NCI-H510A treated with DMSO at 0.1 percent for 48 hours (cell line): ENCODE measurements at regions not wholly inside any gene's neighbourhood (a gene's known extent, or its start where the extent isn't known, plus 50 kb on each side); places are given as distances from the start of the nearest gene placed in this dataset.

Source experiments
- DNase-seq: peaks from one replicate; lab custom pipeline; 2025; lab: John Stamatoyannopoulos, UW

DNA sequence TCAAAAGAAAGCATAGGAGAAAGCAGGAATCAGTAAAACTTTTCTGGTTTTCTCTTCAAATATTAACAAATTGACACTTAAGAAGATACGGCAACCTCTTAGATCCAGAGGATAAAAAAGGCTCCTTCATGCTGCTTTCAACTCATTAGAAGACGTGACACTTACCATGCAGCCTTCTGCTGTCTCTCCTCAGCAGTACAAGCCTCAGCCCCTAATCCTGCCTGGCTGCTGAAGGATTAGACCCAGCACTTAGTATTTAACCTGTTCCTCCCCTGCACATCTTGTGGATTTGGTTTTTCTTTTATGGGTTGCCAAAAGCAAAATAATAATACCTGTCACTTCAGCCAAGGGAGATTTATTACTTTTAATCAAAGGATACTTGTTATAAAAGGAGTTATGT is 108.4 kb downstream of the LYZL1 start:
- DNase-seq: no peak

DNA sequence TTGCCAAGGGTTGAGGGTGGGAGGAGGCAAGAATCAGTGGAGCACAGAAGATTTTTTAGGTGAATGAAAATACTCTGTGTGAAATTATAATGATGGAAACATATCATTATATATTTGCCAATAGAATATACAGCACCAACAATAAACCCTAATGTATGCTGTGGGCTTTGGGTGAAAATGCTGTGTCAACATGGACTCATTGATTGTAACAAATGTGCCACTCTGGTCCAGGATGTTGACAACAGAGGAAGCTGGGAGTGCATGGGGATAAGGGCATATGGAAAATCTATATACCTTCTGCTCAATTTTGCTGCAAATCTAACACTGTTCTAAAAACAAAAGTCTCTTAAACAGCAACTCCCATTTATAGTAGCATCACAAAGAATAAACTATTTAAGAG is 114.3 kb downstream of the LYZL1 start:
- no peak for DNase-seq

DNA sequence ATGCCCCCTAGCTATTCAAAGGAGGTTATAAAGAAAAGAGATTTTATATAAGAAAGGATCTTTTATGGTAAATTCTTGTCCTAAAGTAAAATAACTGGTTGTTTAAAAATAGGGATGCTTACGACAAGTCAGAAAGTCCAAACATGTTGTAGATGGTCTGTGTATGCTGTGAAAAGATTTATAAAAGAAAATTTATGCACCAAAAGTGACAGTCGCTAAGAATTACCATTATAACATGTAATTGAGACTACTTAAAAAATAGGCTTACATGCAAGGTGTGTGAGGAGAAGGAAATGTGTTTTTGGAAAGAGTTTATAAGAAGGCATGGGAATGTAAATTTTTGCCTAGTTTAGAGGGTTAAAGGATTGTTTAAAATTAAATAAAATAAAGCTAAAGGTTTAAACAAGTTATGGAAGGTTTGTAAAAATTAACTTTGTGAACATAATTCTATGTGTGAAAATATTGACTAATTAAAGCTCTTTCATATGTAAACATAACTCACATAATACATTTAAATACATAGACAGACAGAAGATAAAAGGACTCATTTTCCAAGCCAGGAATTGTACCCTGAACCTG is 118.5 kb downstream of the LYZL1 start:
- DNase-seq: no peak
